HL-60 (cell line): ENCODE measurements at regions not wholly inside any gene's neighbourhood (a gene's known extent, or its start where the extent isn't known, plus 50 kb on each side); places are given as distances from the start of the nearest gene placed in this dataset.

Experiments used
- DNase-seq, 2 experiments: peaks; one replicate each; pipeline ENCODE4 v3.0.0-alpha.2; 2010 to 2020; ENCODE audit warnings: low read depth in 1 of 2, low spot score in 1 of 2
- H3K27ac ChIP-seq: fragments of 250-450 bp; sonication (Bioruptor Pico); replicated peaks from 2 replicates; pipeline ENCODE4 v1.5.1; 2020; ENCODE audit warnings: mild to moderate bottlenecking, moderate library complexity
- H3K27me3 ChIP-seq: fragments of 250-450 bp; sonication (Bioruptor Pico); 2 replicates; pipeline ENCODE4 v1.5.1; 2021; ENCODE audit warnings: mild to moderate bottlenecking, moderate library complexity; ENCODE audit not compliant: insufficient read depth, poor library complexity, severe bottlenecking
- H3K4me3 ChIP-seq: replicated peaks from 2 replicates; pipeline ENCODE4 v1.5.1; 2011; ENCODE audit warnings: mild to moderate bottlenecking, control low read depth, low read length; ENCODE audit not compliant: insufficient read depth
- GABPA ChIP-seq: IDR thresholded peaks from 2 replicates; pipeline ENCODE4 v1.6.1; 2012; ENCODE audit warnings: low read depth
- POLR2AphosphoS5 ChIP-seq: IDR thresholded peaks from 2 replicates; pipeline ENCODE4 v1.6.1; 2012; ENCODE audit warnings: low read depth
- SPI1 ChIP-seq: IDR thresholded peaks from 2 replicates; pipeline ENCODE4 v1.6.1; 2012; ENCODE audit warnings: low read depth, mild to moderate bottlenecking, borderline replicate concordance
- TF ChIP-seq, protein P1 (sequence below): IDR thresholded peaks from one replicate; pipeline ENCODE4 v1.5.1; 2011; ENCODE audit warnings: low read length, control low read depth, inconsistent platforms; ENCODE audit not compliant: insufficient read depth
- TF ChIP-seq, protein P2 (sequence below): IDR thresholded peaks from 2 replicates; pipeline ENCODE4 v1.6.1; 2012; ENCODE audit warnings: low read depth; ENCODE audit not compliant: insufficient replicate concordance

DNA sequence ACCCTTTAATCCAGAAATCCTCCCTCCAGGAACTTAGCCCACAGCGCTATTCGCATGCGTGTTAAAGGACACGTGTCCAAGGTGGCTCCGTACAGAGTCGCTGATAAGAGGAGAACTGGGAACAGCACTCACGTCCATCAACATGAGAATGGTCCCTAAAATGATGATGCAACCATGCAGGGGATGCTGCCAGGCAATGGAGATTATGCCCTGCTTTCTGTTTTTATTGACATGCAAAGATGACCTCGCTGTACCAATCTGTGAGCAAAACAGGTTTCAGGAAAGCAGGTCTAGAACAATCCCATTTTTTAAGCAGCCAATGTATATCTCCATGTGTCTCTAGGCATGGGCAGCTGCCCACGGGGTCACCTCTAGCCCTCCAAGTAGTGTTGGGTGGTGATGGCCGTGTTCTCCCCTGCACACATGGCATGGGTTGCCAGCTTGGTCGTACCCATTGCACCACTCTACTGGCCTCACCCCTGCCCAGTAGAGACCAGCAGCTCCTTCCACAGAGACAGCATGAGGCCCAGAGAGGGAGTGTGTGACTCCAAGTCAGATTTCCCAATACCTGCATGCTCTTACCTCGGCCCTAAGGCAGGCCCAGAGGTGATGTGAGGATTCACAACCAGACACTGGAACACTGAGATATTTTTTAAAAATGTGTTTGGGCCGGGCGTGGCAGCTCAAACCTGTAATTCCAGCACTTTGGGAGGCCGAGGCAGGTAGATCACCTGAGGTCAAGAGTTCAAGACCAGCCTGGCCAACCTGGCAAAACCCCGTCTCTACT is 68.3 kb upstream of the LINC01488 start:
- Histone ChIP-seq H3K27ac (no peak overlapping the region), H3K4me3 (no peak overlapping the region), H3K27me3 (no peaks in the 10 kb centered on the region)
- TF ChIP-seq SPI1 (no peak), POLR2AphosphoS5 (no peak), GABPA (no peak)
- TF ChIP-seq, protein P1, sequence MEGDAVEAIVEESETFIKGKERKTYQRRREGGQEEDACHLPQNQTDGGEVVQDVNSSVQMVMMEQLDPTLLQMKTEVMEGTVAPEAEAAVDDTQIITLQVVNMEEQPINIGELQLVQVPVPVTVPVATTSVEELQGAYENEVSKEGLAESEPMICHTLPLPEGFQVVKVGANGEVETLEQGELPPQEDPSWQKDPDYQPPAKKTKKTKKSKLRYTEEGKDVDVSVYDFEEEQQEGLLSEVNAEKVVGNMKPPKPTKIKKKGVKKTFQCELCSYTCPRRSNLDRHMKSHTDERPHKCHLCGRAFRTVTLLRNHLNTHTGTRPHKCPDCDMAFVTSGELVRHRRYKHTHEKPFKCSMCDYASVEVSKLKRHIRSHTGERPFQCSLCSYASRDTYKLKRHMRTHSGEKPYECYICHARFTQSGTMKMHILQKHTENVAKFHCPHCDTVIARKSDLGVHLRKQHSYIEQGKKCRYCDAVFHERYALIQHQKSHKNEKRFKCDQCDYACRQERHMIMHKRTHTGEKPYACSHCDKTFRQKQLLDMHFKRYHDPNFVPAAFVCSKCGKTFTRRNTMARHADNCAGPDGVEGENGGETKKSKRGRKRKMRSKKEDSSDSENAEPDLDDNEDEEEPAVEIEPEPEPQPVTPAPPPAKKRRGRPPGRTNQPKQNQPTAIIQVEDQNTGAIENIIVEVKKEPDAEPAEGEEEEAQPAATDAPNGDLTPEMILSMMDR: no peak
- TF ChIP-seq, protein P2, sequence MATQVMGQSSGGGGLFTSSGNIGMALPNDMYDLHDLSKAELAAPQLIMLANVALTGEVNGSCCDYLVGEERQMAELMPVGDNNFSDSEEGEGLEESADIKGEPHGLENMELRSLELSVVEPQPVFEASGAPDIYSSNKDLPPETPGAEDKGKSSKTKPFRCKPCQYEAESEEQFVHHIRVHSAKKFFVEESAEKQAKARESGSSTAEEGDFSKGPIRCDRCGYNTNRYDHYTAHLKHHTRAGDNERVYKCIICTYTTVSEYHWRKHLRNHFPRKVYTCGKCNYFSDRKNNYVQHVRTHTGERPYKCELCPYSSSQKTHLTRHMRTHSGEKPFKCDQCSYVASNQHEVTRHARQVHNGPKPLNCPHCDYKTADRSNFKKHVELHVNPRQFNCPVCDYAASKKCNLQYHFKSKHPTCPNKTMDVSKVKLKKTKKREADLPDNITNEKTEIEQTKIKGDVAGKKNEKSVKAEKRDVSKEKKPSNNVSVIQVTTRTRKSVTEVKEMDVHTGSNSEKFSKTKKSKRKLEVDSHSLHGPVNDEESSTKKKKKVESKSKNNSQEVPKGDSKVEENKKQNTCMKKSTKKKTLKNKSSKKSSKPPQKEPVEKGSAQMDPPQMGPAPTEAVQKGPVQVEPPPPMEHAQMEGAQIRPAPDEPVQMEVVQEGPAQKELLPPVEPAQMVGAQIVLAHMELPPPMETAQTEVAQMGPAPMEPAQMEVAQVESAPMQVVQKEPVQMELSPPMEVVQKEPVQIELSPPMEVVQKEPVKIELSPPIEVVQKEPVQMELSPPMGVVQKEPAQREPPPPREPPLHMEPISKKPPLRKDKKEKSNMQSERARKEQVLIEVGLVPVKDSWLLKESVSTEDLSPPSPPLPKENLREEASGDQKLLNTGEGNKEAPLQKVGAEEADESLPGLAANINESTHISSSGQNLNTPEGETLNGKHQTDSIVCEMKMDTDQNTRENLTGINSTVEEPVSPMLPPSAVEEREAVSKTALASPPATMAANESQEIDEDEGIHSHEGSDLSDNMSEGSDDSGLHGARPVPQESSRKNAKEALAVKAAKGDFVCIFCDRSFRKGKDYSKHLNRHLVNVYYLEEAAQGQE: no peak
- DNase-seq: no peak

DNA sequence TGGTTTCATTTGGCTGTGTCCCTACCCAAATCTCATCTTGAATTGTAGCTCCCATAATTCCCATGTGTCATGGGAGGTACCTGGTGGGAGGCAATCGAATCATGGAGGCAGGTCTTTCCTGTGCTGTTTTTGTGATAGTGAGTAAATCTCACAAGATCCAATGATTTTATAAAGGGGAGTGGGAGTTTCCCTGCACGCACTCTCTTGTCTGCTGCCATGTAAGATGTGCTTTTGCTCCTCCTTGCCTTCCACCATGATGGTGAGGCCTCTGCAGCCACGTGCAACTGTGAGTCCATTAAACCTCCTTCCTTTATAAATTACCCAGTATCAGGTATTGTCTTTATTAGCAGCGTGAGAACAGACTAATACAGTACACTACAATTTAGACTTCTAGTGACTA is 67.5 kb upstream of the LINC01488 start:
- no peak overlapping the region for H3K27ac ChIP-seq
- H3K27me3 ChIP-seq: no peaks in the 10 kb centered on the region
- TF ChIP-seq GABPA (no peak), SPI1 (no peak), POLR2AphosphoS5 (no peak)
- TF ChIP-seq, protein P1: no peak
- TF ChIP-seq, protein P2: no peak
- H3K4me3 ChIP-seq: no peak overlapping the region
- DNase-seq: no peak

DNA sequence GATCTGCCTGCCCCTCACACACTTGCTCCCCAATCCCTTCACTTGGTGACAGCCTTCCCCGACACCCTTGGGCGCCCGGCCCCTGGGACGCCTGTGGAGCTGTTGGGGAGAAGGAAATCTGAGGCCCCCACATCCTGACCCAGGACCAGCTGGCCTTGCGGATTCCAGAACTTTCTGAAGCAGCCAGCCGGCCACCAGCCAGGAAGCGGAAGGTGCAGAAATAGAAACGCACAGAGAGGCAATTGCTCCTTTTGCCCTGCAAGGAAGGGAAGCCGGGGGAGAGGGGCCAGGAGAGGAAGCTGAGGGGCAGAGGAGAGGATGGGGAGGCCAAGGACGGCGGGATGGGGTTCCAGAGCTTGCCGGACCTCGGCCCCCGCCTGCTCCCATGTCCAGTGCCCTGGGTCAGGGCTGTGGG is 66.7 kb upstream of the LINC01488 start:
- no peak for DNase-seq
- Histone ChIP-seq H3K27me3 (no peaks in the 10 kb centered on the region), H3K4me3 (no peak overlapping the region), H3K27ac (no peak overlapping the region)
- TF ChIP-seq GABPA (no peak), SPI1 (no peak)
- TF ChIP-seq, protein P1: no peak
- TF ChIP-seq, protein P2: no peak
